T-helper 2 cell (primary cell): ENCODE measurements at regions not wholly inside any gene's neighbourhood (a gene's known extent, or its start where the extent isn't known, plus 50 kb on each side); places are given as distances from the start of the nearest gene placed in this dataset.

Source experiments
- DNase-seq, 5 experiments: peaks; one replicate each; pipeline versions ENCODE4 v3.0.0 to v3.0.0-alpha.2; 2012 to 2022

DNA sequence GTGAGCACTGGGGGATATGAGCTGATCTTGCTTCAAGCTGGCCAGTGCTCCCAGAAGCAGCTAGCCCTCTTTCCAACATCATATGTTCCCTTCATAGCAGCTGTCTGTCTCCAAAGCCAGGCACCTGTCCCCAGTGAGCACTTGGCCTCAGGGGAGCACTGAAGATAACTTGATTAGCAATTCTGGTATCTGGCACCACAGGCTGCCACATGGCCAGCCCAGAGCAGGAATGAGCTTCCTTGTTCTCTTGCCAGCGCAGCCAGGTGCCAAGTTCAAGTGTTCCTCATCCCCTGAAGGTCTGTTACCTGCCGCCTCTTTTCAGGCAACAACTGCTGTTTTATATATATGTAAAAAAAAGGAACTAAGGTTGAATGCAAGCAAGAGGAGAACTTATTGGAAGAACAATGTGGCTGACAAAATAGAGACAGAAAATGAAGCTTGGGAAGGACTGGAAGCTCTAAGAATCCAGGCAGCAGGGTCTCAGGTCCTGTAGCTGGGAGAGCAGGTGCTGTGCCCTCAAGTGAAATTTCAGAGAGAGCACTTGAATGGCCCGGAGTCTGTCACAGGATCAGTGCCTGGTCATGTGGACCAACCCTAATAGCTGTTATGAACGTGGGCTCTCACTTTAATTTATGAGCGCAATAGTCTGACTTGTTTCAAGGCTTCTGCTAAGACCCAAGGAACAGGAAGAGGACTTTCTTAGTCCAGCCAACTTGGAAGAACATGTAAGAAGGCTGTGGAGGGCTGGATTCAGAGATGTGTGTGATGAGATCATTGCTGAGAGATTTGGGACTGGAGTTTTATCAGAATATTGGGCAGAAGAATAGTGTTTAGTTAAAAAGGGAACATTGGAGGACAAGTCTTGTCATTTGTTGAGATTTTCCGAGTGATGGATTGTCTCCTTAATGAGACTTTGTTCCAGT lies 267.2 kb downstream of the GLRX3 start:
- DNase-seq: no peak

DNA sequence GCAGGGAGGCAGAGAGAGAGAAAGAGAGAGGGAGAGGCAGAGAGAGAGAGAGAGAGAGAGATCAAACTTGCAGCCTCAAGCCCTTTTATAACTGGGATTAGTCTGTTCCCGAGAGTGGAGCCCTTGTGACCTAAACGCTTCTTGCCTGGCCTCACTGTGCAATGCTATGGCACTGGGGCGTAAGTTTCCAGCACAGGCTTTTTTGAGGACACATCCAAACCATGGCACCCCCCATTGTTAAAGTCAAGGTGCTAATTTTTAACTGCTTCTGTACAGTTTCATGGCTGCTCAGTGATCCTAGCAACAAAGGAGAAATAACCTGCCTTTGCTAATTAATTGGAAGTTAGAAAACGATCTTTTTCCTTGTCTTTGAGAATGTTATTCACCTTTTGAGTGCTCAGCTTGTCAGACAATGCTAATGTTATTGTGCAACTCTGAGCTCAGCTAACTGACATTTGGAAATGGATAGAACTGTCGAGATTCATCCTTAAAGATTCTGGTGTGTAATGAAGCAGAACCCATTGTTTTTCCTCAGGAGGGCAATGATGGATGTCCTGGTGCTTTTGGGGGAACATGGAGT lies 268.4 kb downstream of the GLRX3 start:
- no peak for DNase-seq

DNA sequence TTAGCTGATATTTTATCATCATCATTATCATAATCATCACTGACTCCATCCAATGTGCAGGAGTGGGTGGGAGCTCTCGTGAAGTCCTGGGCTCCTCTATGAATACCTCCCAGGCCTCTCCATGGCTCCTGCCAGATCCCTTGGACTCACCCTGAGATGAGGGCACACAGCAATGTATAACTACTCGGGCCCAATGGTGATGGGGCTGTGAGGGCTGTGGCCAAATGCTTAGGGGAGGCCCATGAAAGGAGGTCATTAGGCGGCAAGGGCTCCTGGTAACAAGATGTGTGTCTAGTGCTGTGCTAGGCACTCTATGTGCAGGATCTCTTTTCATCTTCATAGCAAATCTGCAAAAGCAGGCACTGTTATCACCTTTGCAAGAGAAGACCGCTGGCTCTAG lies 270.9 kb downstream of the GLRX3 start:
- no peak for DNase-seq

DNA sequence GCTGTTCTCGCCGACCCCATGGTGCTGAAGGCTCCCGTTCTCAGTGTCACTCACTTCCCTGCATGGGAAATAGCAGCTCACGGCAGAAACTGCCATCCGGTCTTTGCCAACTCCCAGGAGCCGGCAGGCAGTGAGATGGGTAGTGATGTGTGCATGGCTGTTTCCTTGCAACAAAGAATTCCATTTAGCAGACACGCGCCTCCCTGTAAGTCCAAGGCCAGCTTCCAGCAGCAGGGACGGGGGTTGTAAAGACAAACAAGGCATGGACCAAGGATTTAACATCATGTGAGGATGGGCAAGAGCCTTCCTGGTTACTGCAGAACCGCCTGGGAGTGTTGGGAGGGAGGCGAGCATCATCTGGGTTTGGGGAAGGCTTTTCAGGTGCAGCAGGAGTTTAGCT lies 273.1 kb downstream of the GLRX3 start:
- no peak for DNase-seq

DNA sequence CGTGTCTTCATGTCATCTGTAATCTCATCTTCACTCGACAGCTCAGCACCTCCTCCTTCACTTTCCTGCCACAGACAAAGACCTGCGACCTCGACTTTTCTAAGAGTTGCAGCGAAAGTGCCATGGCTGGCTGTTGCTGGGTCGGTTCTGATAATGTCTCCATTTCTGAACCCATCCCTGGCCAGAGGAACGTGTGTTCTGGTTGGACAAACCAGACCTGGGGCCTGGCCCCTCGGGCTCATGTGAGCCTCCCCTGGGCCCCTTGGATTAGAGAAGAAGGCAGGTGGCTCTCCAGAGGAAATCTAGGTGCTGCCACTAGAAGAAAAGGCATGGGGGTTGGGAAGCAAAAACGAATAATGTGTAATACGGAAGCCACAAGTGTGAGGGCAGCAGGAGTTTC lies 273.7 kb downstream of the GLRX3 start:
- DNase-seq: no peak

DNA sequence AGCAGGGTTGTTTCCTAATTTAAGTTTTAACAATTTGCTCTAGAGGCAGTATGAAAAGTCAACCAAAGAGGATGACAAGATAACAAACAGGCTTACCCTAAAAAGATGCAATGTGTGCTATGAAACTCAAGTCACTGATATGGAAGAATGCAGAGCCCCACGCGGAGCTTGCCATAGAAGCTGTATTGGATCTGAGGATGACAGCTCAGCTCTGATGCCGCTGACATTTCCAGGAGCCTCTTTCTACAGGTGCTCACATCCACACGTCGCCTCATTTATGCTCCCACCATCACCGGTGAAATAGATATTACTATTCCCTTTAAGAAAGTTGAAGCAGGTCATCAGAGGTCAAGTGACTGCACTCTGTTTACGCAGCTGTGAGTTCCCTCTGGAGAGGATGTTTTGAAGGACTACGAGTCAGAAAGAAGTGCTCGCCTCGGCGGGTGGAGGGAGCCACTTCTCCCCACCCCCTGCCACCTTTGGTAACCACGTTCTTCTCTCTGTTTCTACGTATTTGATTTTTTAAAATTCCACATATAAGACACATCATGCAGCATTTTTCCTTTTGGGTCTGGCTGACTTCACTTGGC lies 275.4 kb downstream of the GLRX3 start:
- DNase-seq: no peak

DNA sequence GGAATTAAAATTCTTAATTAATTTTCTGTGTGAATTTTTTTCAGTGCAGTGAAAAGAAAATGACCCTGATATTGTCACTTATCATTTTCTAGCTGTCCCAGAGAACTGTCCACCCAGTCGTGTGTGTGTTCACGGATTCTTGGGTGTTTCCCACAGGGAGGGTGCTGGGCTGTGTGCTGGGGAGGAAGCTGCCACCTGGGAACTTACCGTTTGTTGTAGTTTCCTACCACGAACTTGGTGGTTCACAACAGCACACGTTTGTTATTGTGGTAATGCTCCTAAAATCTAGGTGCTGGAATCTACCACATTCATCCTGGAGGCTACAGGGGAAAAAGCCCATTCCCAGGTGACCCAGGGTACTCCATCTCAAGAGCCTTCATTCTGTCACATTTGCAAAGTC lies 276.1 kb downstream of the GLRX3 start:
- DNase-seq: no peak

DNA sequence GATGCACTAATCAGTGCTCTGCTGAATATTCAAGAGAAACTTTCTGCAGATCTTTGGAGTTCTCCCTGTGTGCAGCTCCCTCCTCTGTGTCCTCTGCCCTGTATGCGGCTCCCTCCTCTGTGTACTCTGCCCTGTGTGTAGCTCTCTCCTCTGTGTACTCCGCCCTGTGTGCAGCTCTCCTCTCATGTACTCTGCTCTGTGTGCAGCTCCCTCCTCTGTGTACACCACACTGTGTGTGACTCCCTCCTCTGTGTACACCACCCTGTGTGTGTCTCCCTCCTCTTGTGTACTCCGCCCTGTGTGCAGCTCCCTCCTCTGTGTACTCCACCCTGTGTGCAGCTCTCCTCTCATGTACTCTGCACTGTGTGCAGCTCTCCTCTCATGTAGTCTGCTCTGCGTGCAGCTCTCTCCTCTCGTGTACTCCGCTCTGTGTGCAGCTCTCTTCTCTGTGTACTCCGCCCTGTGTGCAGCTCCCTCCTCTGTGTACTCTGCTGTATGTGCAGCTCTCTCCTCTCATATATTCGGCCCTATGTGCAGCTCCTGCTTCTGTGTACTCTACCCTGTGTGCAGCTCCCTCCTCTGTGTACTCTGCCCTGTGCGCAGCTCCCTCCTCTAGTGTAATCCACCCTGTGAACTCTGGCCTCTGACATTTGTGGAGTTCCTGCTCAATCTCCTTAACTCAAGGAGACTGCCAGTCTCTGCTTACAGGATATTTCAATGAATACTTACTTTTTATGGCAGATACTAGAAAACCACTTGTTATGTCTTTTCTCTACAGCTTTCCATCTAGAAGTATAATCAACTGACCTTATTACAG lies 280.4 kb downstream of the GLRX3 start:
- DNase-seq: no peak

DNA sequence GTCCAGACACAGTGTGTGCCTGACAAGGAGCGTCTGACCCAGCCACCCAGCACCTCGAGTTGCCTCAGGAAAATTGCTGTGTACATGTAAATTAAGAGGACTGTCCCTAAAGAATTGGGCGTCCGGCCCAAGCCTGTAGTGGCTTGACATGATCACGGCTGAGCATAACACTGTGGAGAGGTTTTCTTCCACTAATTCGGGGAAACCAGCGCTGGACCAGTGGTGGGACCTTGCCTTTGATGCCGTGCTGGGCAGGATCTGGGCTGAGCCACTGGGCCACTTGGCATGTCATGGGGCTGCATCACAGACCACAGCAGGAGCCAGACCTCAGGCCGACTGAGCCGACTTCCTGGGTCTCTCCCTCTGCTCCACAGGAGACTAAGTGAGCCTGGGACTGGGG lies 282.5 kb downstream of the GLRX3 start:
- DNase-seq: no peak

DNA sequence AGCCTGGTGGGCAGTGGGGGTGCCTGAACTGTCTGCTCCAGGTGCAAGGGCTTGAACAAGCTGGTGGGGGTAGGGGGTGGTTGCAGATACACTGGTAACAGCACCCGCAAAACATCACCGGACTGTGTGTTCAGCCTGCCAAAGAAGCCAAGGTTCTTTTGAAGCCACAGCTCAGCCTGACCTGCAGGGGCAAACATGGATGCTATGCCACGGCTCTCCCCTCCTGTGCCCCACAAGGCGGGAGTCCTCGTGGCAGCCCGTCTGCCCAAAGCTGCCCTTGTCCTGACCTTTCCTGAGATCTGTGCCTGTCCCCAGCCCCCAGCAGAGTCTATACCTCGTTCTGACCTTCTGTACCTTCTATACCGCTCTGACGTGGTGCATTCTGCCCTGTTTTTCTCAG lies 285.7 kb downstream of the GLRX3 start:
- DNase-seq: no peak

DNA sequence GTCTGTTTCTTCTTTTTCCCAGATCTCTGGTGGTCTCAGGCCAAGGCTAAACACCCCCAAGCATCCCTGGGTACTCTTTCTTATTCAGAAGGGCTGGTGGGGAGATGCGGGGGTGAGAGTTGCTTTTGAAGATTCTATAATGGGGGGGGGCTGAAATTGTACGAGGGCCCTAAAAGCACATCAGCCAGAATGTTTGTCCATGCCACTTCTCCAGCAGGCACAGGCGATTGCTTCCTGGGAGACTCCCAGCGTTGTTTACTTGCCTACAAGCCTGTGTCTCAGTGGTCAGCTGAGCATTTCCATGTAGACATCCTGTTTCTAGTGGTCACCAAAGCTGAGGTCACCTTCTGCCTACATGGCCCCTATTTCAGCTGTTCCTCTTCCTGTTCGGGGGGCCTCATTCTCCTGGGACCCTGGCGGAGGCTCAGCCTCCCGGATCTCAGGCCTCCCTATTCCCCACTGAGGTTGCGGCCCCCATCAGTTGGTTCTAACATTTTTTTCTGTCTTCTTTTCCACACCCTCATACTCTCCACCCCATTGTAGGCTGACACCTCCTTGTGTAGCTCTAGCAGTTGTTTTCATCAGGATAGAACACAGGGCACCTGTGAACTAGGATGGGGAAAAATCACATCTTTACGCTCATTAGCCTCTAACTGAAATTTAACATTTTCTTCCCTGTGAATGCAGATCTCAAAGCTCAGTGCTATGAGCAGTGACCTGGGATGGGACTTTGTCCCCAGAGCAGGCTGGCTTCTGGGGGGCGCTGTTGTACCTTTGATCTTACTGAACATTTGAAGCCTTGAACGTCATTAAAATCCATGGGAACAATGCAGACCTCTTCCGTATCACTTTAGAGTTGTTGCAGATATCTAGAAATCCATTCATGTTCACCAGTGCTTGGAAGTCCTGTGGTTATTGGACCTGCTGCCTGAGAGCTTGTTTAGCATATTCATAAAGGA lies 286.5 kb downstream of the GLRX3 start:
- no peak for DNase-seq

DNA sequence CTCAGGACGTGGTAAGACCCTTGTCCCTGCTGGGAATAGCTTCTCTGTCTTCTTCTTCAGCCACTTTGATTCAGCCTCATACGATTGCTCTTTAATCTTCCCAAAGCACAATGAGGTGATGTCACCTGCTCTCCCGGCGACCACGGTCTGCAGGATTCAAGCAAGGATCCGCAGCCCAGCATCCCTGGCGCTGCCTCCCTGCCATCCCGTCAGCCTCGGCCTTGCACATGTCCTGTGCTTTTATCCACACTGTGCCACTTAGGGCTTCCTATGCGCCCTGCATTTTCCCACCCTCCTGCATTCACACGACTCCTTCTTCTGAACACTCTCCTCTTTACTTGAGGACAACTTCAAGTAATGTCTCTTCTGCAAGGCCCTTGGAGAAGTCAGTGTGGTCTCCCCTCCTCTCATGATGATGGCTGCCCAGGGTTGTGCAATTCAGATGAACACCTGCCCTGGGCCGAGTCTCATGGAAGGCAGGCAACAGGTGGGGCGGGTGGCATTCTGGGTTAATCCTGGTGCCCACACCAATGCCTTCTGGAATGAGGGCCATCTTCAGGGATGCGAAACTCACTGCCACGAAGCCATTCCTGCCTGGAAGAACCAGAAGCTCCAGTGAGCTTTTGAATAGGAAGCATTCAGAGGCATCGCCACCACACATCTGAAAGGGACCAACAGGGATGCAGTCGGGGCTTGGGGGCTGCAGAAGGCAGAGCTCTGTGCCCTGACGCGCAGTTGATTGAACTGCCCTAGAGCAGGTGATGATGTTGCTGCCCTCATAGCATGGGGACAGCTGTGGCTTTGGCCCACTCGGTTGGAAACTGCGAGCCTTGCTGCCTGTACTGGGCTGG lies 287.5 kb downstream of the GLRX3 start:
- no peak for DNase-seq

DNA sequence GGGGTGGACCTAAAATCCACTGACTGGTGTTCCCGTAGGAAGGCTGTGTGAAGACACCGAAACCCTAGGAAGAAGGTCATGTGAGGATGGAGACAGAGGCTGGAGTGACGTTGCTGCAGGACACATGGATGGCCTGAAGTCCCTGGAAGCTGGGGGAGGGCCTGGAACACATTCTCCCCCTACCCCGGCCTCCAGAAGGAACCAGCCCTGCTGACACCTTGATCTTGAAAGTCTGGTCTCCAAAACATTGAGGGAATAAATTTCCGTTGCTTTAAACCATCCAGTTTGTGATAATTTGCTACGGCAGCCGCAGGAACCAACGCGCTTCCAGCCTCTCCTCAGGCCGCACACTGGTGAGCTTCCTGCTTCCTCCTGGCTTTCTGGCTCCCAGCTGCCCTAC lies 288.2 kb downstream of the GLRX3 start:
- no peak for DNase-seq

DNA sequence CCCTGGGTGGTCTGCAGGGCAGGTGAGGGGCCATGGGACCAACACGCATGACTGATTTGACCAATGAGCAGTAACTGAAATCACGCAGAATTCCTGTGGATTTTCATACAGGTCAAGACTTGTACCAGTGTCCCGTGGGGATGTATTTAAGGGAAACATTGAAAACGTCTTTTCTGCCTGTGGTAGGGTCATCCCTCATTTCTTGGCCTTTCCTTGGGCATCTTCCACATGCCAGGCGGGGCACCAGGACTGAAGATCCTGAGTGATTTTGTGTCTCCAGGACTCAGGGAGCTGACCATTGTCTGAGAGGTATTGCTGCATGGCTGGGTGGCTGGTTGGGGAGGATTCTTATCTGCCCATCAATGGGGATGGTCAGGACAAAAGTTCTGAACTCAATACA lies 289.0 kb downstream of the GLRX3 start:
- DNase-seq: no peak

DNA sequence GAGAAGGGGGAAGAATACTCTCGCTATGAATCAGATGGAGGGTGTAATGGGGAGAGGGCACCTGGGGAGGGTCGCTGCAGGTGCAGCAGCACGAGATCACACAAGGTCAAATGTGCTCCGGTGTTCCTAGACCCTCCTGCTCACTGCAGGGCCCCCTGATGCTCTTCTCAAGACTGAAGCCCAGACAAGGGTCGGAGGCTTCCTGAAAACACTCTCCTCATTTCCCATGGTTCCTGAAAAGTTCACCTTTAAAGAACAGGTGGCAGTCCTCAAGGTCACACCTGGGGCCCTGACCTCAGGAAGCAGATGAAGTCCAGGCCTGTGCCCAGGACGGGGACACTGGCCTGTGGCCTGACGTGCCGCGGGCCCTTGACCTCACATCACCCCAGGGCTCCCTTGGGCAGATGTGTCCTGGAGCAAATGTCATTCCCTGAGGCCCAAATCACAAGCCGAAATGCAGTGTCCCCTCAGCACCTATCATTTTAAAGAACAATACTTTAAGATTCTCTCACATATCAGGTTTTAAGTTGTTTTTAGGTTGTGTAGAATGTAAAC lies 289.8 kb downstream of the GLRX3 start:
- DNase-seq: no peak

DNA sequence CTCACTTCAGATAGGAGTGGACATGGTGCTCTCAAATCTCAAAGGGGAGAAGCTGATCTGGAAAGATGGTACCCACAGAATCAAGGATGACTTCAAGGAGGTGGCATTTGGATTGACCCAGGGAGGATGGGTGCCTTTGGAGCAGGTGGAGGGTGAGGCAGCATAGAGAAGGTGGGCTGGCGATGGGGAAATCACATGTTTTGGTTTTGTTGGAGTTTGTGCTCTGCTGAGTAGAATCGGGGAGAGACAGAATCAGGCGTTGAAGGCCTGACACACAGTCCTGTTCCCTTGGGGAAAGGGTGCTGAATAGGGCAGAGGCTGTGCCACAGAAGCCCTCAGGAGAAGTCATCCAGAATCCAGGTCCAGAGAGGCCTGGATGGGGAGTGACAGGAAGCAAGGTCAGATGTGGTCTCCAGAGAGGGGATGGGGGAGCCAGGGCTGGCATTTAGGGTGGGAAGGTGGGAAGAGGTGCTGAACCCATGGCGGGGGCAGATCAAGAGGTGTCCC lies 291.1 kb downstream of the GLRX3 start:
- DNase-seq: no peak

DNA sequence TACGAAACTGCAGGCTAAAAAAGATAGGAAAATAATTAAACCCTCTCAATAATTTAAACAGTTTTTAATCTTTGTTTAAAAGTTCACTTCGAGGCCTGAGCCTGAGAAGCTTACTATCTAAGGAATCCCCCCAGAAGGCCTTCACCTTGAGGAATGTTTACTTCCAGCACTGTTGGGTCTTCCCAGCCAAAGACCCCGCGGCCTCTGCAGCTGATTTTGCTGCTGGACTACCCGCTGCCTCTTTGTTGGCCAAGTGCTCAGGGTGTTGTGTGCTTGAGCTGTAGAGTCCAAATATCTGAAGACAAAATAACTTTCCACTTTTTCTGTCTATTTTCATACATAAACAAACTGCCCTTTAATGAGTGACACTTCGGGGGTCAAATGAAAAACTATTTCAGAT lies 292.7 kb downstream of the GLRX3 start:
- no peak for DNase-seq

DNA sequence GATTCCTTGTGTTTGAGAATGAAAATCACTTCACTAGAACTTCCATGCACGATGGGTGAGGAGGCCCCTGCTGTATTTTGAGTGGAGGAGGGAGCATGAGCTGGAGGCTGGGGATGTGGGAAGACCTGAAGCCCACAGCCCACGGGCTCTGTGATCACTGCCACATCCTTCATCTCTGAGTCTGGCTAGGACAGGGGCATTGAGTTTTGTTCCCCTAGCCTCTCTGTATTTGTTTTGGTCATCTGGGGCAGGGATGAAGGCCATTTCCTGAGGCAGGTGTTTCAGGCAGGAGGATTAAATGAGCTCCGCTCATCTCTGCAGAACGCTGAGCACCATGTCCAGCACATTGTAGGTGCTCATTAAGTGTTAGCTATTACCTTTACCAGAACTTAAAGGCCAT lies 293.6 kb downstream of the GLRX3 start:
- DNase-seq: no peak

DNA sequence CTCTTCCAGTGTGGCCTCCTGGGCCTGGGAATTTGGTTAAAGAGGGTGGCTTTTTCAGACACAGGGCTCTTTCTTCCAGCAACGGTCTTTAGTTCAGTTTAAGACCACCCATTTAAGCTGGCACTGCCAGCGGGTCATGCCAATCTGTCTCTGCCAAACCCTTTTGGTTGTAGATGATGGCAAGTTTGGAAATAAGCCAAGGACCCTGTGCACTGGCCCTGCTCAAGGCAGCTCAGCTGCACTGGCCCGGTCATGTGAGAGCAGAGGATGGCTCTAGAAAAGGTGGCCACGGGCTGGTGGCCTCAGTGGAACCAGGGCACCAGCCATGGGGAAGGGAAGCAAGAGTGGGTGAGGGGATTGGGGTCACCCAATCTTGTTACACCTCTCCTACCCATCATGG lies 294.1 kb downstream of the GLRX3 start:
- DNase-seq: no peak
